CD4-positive, alpha-beta T cell treated with Interleukin-4 for 1 hour (primary cell): ENCODE measurements at regions not wholly inside any gene's neighbourhood (a gene's known extent, or its start where the extent isn't known, plus 50 kb on each side); places are given as distances from the start of the nearest gene placed in this dataset.
A peak's percentile ranks its signal among the peaks of the same experiment; 100 is the strongest.

Source experiments
- DNase-seq, 2 donors: peaks; one replicate each; pipeline ENCODE4 v3.0.0-alpha.2; 2020 to 2022

- DNase-seq = no peak
These were observed 133.3 kb downstream of the MGAT5B start for GRCh38 chr17:77001487-77001886.

GRCh38 chr17:77002103-77003045 is 134.2 kb downstream of the MGAT5B start:
- no peak for DNase-seq

GRCh38 chr17:77003699-77004098 is 135.5 kb downstream of the MGAT5B start:
- DNase-seq = no peak

- no peak for DNase-seq
These were observed 133.7 kb upstream of the SEC14L1 start for GRCh38 chr17:77006971-77007649.

- DNase-seq = no peak
These were observed 130.9 kb upstream of the SEC14L1 start for GRCh38 chr17:77009877-77010276.

- no peak for DNase-seq
These were observed 130.1 kb upstream of the SEC14L1 start for GRCh38 chr17:77010667-77011066.

- DNase-seq = peak; percentile 35 to 62
These were observed 129.4 kb upstream of the SEC14L1 start for GRCh38 chr17:77011173-77012011.

DNA sequence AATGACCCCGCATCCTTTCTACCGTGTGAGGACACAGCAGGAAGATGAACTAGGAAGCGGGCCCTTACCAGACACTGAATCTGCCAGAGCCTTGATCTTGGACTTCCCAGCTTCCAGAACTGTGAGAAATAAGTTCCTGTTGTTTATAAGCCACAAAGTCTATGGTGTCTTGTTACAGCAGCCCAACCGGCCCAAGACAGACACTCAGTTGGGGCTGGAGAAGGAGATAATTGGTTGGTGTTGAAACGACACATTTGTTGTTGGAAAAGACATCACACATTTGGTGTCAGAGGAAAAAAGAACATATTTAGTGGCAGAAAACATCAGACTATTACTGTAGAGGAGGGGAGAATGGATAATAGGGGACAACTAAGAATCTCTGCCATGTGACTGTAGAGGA is 122.3 kb upstream of the SEC14L1 start:
- DNase-seq = no peak

DNA sequence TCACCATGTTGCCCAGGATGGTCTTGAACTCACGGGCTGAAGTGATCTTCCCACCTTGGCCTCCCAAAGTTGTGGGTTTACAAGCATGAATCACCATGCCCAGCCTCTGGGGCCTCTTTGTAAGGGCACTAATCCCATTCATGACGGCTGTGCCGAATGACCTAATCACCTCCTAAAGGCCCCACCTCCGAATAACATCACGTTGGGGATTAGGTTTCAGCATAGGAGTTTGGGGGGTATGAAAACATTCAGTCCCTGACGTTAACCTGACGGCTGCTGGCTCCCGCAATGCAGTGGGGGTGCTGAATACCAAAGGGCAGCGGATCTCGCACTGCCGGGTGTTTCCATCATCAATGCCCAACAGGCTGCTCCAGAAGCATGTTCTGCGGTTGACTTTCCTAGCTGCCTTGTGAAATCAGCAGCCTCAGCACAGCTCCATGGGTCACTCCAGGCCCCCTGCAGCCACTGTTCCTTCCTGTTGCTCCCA is 120.8 kb upstream of the SEC14L1 start:
- no peak for DNase-seq

- DNase-seq = no peak
These were observed 119.8 kb upstream of the SEC14L1 start for GRCh38 chr17:77020973-77021372.

GRCh38 chr17:77022766-77023165 is 118.0 kb upstream of the SEC14L1 start:
- DNase-seq = no peak

DNA sequence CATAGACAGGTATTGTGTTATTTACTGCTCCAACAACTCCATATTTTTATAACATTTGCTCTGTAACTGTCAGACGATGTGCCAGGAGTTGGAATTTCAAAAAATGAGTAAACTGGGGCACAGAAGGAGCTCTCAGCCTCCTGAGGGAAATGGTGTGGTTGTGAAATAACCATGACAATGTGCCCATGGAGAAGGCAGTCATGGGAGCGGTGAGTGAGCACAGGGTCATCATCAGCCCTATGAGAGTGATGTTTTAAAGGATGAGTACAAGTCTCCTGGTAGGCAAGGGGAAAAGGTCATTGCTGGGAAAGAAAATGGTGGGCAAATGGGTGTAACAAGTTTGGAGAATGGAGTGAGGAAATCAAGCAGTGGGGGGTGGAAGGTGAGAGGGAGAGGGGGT is 115.0 kb upstream of the SEC14L1 start:
- DNase-seq = no peak

DNA sequence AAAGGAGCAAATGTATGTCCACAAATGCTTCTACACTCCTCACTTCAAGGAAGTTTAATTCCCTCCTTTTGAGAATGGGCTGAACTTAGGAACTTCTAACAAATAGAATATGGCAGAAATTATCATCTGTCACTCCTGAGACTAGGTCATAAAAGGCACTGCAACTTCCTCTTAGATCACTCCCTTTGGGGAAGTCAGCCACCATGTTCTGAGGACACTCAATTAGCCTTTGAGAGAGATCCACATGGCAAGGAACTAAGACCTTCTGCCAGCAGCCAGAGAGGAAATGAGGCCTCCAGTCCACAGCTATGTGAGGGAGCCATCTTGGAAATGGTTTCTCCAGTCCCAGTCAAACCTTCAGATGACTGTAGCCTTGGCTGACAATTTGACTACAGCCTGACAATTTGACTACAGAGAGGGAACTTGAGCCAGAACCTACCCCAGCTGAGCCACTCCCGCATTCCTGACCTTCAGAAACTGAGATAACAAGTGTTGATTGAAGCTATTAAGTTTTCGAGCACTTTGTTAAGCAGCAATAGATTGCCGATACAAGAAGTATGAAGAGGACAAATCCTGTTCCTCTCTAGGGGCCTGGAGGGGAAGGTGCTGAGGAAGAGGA is 113.4 kb upstream of the SEC14L1 start:
- no peak for DNase-seq

DNA sequence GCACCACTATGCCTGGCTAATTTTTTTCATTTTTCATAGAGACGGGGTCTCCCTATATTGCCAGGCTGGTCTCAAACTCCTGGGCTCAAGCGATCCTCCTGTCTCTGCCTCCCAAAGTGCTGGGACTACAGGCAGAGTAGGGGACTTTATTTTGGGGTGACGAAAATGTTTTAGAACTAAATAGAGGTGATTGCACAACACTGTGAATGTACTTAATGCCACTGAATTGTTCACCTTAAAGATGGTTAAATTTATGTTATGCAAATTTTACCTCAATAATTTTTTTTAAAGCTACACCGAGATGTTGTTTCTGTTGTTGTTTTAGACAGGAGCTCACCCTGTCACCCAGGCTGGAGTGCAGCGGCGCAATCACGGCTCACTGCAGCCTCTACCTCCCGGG is 111.9 kb upstream of the SEC14L1 start:
- DNase-seq = no peak

DNA sequence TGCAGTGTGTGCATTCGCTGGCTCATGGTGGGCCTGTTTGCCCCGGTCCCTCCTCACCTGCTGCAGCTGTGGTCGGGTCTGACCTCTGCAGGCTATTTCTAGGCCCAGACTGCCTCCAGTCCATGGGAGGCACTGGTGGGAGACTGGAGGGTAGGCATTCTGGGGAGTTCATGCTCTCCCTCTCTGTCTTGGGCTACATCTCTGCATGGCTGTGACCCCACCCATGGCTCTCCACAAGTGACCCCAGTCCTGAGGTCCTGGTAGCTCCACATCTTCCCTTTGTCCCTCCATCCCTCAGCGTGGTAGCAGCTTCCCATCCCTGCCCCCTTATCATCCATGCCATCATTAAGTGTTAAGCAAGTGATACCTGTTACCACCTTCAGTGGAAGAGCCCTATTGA is 107.8 kb upstream of the SEC14L1 start:
- no peak for DNase-seq

DNA sequence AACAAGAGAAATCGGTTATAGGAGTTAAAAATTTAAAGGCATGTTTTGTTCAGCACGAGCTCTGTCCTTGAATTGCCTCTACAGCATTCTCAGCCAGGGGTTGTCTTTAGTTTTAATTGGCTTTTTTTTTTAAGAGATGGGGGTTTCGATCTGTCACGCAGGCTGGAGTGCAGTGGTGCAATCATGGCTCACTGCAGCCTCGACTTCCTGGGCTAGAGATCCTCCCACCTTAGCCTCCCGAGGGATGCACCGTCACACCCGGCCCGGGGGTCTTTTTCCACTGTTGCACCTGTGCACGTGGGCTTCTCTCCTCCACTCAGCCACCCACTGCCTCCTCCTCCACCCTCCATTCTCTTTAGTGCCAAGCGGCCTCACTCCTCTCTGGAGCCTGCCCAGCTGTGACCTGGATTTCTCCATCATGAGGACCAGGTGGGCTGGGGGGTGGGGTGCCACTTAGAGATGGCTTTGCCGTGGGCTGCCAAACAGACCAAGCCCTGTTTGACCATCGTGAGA is 106.8 kb upstream of the SEC14L1 start:
- DNase-seq = no peak

- DNase-seq = no peak
These were observed 105.9 kb upstream of the SEC14L1 start for GRCh38 chr17:77034677-77035424.

GRCh38 chr17:77035526-77035925 is 105.2 kb upstream of the SEC14L1 start:
- no peak for DNase-seq

- DNase-seq = no peak
These were observed 104.5 kb upstream of the SEC14L1 start for GRCh38 chr17:77036136-77036840.

DNA sequence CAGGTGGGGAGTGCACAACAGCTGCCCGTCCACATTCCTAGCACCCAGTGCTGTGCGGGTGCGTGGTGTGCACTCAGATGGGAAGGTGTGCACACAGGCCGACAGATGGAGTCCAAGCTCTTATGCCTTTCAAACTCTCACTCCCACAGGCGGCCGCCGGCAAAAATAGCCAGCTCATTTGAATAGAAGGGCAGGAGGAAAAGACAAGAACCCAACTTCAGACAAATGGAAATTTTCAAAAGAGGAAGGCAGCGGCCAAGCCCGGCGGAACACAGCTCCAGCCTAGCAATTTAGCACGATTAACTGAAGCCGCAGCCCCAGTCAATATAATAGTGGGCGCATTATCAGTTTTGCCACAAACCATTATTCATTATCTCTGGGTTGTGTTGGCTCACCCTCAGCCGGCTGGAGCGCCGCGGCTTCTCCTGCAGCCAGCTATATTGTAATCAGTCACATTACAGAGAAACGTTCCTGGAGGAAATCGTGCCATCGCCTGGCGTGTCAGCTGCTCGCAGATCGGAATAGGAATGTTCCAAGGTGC is 103.9 kb upstream of the SEC14L1 start:
- no peak for DNase-seq

DNA sequence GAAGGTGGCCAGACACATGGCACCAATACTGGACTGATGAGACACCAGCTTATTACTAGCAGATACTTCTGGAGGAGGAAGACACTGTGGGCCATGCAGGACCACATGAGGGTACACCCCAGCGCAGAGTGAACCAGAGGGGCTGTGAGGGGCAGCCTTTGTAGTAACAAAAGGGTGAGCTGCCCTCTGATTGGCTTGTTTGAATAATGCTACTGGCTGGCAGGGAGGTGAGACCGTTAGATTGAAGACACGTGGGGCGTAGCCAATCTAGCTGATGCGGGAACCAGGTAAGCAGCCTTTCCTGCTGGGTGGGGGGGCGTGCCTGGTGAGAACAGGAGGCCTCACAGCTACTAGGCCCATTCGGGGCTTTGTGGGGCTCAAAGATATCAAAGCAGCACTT is 102.8 kb upstream of the SEC14L1 start:
- no peak for DNase-seq
